ENCODE measurements at regions not wholly inside any gene's neighbourhood (a gene's known extent, or its start where the extent isn't known, plus 50 kb on each side); places are given as distances from the start of the nearest gene placed in this dataset.

DNA sequence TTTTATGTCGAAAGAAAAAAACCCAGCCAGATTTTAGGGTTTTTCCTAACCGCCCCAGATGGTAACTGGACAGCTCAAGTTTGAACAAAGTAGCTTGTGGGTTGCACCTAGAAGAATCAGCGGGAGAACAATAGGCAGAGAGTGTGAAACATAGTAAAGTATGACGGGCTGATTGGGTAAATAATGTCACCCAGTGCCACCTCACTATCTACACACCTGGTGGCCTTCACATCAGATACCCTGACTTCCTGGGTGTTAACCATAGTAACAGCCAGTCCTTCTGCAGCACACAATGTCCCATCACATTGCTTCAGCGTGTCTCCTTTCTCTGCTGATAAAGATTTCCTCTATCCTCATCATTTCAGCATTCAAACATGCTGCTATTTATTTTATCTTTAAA lies 159.1 kb upstream of the HS3ST1 start:
- TF ChIP-seq CTCF (IDR thresholded peaks at IDR 0.05) = no peak
- TF ChIP-seq EP300 (IDR thresholded peaks at IDR 0.05) = no peak

Data from tibial nerve (tissue), 4 donors.